Tibial nerve (tissue), 4 donors: ENCODE measurements at regions not wholly inside any gene's neighbourhood (a gene's known extent, or its start where the extent isn't known, plus 50 kb on each side); places are given as distances from the start of the nearest gene placed in this dataset.

ENCODE experiments used
- DNase-seq, 2 donors: peaks; one replicate each; pipeline ENCODE4 v3.0.0-alpha.2; 2019; ENCODE audit warnings: low spot score in 2 of 2
- H3K27ac ChIP-seq, 4 donors: fragments of 200-600 bp; sonication (generic) in 3 of 4; one replicate each; pipeline ENCODE4 v1.5.1; 2017 to 2019; ENCODE audit warnings: mild to moderate bottlenecking in 1 of 4
- H3K27me3 ChIP-seq, 2 donors: fragments of 200-600 bp; sonication (generic) in 1 of 2; one replicate each; pipeline versions ENCODE4 v1.5.1 to v1.6.0; 2017 to 2019
- H3K36me3 ChIP-seq, 3 donors: fragments of 200-600 bp; sonication (generic); one replicate each; pipeline ENCODE4 v1.5.1; 2018 to 2019
- H3K4me1 ChIP-seq, 4 donors: fragments of 200-600 bp; sonication (generic) in 3 of 4; one replicate each; pipeline ENCODE4 v1.5.1; 2017 to 2019
- H3K4me3 ChIP-seq, 4 donors: fragments of 200-600 bp; sonication (generic) in 3 of 4; one replicate each; pipeline ENCODE4 v1.5.1; 2017 to 2019; ENCODE audit warnings: mild to moderate bottlenecking in 1 of 4, moderate library complexity in 1 of 4
- H3K9me3 ChIP-seq, 4 donors: fragments of 200-600 bp; sonication (generic) in 3 of 4; one replicate each; pipeline ENCODE4 v1.5.1; 2017 to 2019
- CTCF ChIP-seq, 5 experiments: fragments of 200-600 bp in 3 of 5; fragments of 450-650 bp in 2 of 5; sonication (generic) in 3 of 5; IDR thresholded peaks; one replicate each; pipeline ENCODE4 v1.5.1; 2016 to 2019; ENCODE audit warnings: antibody characterized with exemption in 5 of 5, mild to moderate bottlenecking in 3 of 5, moderate library complexity in 2 of 5
- EP300 ChIP-seq, 2 donors: sonication (generic); formaldehyde crosslinking; IDR thresholded peaks; one replicate each; pipeline ENCODE4 v1.6.1; 2017; ENCODE audit warnings: antibody characterized with exemption in 2 of 2, mild to moderate bottlenecking in 1 of 2
- POLR2A ChIP-seq, 2 donors: fragments of 450-650 bp; IDR thresholded peaks; one replicate each; pipeline ENCODE4 v1.6.1; 2017; ENCODE audit warnings: antibody characterized with exemption in 2 of 2, mild to moderate bottlenecking in 2 of 2, moderate library complexity in 2 of 2
- WGBS, 2 donors: methylation state at CpG; one replicate each; pipeline ENCODE4 v1.1.5; 2018; 5-methylcytosine and 5-hydroxymethylcytosine counted together

GRCh38 chr17:70256751-70257150 is 87.4 kb downstream of the KCNJ2 start:
- TF ChIP-seq POLR2A (IDR thresholded peaks at IDR 0.05) (no peak), CTCF (IDR thresholded peaks at IDR 0.05) (no peak), EP300 (IDR thresholded peaks at IDR 0.05) (no peak)
- Histone ChIP-seq H3K9me3 (no peaks in the 10 kb centered on the region), H3K27ac (no peak overlapping the region), H3K36me3 (no peaks in the 10 kb centered on the region), H3K4me3 (no peak overlapping the region), H3K4me1 (no peaks in the 10 kb centered on the region), H3K27me3 (no peaks in the 10 kb centered on the region)
- no peak for DNase-seq
- WGBS, 2 donors: 82 to 83% methylated on average over 2 of the region's 2 CpGs

- no peak overlapping the region for H3K27ac ChIP-seq
- TF ChIP-seq CTCF (IDR thresholded peaks at IDR 0.05) (no peak), EP300 (IDR thresholded peaks at IDR 0.05) (no peak), POLR2A (IDR thresholded peaks at IDR 0.05) (no peak)
- H3K27me3 ChIP-seq: no peaks in the 10 kb centered on the region
- no peaks in the 10 kb centered on the region for H3K36me3 ChIP-seq
- no peaks in the 10 kb centered on the region for H3K4me1 ChIP-seq
- H3K9me3 ChIP-seq: no peaks in the 10 kb centered on the region
- DNase-seq: no peak
- H3K4me3 ChIP-seq: no peak overlapping the region
Measured at GRCh38 chr17:70258465-70258864, 89.1 kb downstream of the KCNJ2 start.

- no peak for DNase-seq
- TF ChIP-seq POLR2A (IDR thresholded peaks at IDR 0.05) (no peak), CTCF (IDR thresholded peaks at IDR 0.05) (no peak), EP300 (IDR thresholded peaks at IDR 0.05) (no peak)
- H3K4me3 ChIP-seq: no peak overlapping the region
- H3K36me3 ChIP-seq: no peaks in the 10 kb centered on the region
- H3K4me1 ChIP-seq: no peaks in the 10 kb centered on the region
- H3K27me3 ChIP-seq: no peaks in the 10 kb centered on the region
- H3K27ac ChIP-seq: no peak overlapping the region
- WGBS, 2 donors: 70% methylated on average over 3 of the region's 3 CpGs
- no peaks in the 10 kb centered on the region for H3K9me3 ChIP-seq
Measured at GRCh38 chr17:70259400-70259799, 90.1 kb downstream of the KCNJ2 start.

- DNase-seq: no peak
- TF ChIP-seq CTCF (IDR thresholded peaks at IDR 0.05): no peak
- TF ChIP-seq POLR2A (IDR thresholded peaks at IDR 0.05): no peak
- no peak for TF ChIP-seq EP300 (IDR thresholded peaks at IDR 0.05)
- Histone ChIP-seq H3K27ac (no peak overlapping the region), H3K27me3 (no peaks in the 10 kb centered on the region), H3K4me1 (no peaks in the 10 kb centered on the region), H3K9me3 (no peaks in the 10 kb centered on the region), H3K4me3 (no peak overlapping the region), H3K36me3 (no peaks in the 10 kb centered on the region)
- WGBS, 2 donors: 47 to 64% methylated on average over 3 of the region's 3 CpGs
Measured at GRCh38 chr17:70261170-70261569, 91.8 kb downstream of the KCNJ2 start.

- H3K27ac ChIP-seq: no peak overlapping the region
Measured at GRCh38 chr17:70265471-70265870, 96.1 kb downstream of the KCNJ2 start.

More at GRCh38 chr17:70265471-70265870, 96.1 kb downstream of the KCNJ2 start:
- 56 to 59% methylated on average over 2 of the region's 2 CpGs for WGBS, 2 donors
- no peaks in the 10 kb centered on the region for H3K36me3 ChIP-seq
- no peak for DNase-seq
- TF ChIP-seq CTCF (IDR thresholded peaks at IDR 0.05) (no peak), POLR2A (IDR thresholded peaks at IDR 0.05) (no peak), EP300 (IDR thresholded peaks at IDR 0.05) (peak in 1 of 2 donors; percentile 18)
- no peaks in the 10 kb centered on the region for H3K27me3 ChIP-seq
- no peaks in the 10 kb centered on the region for H3K4me1 ChIP-seq
- H3K9me3 ChIP-seq: no peaks in the 10 kb centered on the region
- no peak overlapping the region for H3K4me3 ChIP-seq
